ENCODE measurements at regions not wholly inside any gene's neighbourhood (a gene's known extent, or its start where the extent isn't known, plus 50 kb on each side); places are given as distances from the start of the nearest gene placed in this dataset.
"Not testable (repeated sequence)": the region's sequence is repeated elsewhere in the genome, so short reads cannot be mapped to it uniquely, and the experiment has no call there.

GRCh38 chr7:46932676-46933424 lies 649.1 kb downstream of the TNS3 start:
- DNase-seq: no peak

DNA sequence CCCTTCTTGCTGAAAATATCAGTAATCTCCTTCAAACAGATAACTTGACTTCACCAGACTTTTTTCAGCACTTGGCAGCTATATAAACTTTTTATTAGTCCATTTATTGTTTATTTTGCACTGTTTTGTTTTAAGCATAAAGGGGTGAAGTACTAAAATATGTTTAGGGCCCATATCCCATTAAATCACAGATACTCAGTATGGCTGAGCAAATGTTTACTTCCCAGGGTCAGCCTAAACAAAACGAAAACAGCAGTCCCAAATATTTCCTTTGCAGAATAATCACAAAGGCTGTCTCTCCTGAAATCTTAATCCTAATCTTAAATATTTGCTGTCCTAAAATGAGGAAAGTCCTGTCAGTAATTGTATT lies 649.6 kb downstream of the TNS3 start:
- DNase-seq: no peak

- no peak for DNase-seq
Observed at GRCh38 chr7:46930366-46930765, 651.5 kb downstream of the TNS3 start.

DNA sequence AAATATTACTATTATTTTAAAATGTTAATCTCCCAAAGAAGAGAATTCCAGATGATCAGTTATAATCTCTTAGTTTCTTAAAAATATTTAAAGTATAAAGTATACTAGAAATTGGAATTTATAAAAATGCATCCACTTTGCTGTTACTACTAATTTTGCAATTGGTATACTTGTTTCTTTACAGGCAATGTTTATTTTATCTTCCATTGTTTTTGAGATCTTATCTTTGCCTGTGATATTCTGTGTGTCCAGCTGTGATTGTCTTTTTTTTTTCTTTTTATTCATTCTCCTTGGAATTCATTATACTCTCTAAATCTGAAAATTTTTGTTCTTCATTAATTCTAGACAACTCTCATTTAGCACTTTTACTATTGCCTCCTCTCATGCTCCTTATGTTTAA lies 652.6 kb downstream of the TNS3 start:
- no peak for DNase-seq

- no peak for DNase-seq
Observed at GRCh38 chr7:46928719-46929118, 653.2 kb downstream of the TNS3 start.

DNA sequence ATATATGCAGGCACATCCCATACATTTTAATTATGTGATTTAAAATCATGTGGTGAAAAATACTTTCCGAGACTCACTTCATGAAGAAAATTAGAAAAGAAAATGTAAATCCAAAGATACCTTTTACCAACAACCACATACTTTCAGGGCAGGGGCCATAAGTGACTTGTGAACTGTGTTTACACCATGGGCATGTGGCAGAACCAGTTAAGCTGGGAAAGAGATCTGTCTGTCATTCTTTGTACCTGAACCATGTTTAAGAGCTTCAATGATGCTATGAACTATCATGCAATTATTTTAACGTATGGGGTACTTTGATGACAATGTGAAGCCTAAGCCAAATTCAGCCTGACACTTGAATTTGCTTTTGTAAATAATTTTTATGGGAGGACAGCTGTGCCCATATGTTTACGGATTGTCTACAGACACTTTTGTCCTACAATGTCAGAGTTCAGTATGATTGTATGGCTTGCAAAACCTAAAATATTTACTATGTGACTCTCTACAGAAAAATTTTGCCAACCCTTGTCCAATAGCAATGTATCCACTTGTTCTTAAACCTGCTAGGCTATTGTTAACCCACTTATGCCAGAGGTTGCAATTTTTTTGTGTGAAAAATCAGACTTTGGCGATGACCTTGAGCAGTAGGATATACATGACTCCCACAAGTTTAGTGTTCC lies 654.6 kb downstream of the TNS3 start:
- no peak for DNase-seq

- DNase-seq: no peak
Observed at GRCh38 chr7:46916581-46916980, 665.3 kb downstream of the TNS3 start.

DNA sequence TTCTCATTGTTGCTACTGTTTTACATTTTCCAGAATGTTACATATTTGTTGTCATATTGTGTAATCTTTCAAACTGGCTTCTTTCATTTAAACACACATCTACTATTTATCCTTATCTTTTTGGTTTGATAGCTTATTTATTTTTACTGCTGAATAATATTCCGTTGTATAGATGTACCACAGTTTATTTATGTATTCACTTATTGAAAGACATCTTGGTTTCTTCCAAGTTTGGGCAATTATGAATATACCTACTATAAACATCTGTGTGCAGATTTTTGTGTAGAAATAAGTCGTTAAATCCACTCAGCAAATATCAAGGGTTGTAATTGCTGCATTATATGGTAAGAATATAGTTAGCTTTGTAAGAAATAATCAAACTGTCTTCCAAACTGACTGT lies 669.2 kb downstream of the TNS3 start:
- DNase-seq: no peak

DNA sequence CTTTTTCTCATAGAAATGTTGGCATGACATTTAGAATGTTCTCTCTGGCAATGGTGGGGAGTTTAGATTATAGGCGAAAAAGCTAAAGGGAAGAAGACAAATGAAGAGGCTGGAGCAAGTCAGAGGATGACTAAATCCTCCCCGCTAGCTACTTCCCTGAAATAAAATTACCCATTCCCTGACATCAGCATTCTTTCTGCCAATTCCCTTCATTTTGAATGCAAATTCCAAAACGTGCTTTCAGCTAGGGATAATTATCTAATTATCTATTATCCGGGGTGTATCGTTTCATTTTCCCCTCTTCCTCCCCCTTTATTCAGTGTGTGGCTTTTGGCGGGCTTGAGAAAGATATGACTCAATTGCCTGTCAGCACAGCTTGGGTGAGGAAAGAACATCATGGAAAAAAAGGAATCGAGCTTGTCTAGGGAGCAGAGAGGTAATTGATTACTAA lies 672.3 kb downstream of the TNS3 start:
- DNase-seq: no peak

GRCh38 chr7:46908770-46909169 lies 673.1 kb downstream of the TNS3 start:
- DNase-seq: no peak

DNA sequence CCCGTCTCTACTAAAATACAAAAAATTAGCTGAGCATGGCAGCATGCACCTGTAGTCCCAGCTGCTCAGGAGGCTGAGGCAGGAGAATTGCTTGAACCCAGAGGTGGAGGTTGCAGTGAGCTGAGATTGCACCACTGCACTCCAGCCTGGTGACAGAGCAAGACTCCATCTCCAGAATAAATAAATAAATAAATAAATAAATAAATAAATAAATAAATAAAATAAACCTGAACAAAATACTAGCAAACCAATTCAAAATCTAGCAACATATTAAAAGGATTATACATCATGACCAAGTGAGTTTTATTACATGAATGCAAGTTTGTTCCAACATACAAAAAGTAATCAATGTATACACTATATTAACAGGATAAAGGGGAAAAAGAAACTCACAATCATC lies 677.4 kb downstream of the TNS3 start:
- not testable (repeated sequence) for DNase-seq

DNA sequence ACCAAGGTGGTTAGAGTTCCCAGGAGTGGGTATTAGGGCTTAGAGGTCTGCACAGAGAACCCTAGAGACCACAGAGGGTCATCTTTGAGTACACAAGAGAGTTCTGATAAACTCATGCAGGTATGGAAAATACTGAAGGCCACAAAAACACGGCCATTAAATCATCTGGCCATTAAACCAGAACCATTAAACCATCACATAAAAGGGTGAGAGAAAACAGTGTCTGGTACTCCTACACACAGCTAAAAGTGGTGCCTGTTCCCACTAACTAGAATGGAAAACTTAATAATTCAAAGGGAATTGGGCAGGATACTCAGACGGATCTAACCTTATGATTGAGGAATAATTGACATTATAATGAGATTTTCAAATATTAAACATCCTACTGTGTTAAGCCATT lies 679.4 kb downstream of the TNS3 start:
- DNase-seq: no peak

DNA sequence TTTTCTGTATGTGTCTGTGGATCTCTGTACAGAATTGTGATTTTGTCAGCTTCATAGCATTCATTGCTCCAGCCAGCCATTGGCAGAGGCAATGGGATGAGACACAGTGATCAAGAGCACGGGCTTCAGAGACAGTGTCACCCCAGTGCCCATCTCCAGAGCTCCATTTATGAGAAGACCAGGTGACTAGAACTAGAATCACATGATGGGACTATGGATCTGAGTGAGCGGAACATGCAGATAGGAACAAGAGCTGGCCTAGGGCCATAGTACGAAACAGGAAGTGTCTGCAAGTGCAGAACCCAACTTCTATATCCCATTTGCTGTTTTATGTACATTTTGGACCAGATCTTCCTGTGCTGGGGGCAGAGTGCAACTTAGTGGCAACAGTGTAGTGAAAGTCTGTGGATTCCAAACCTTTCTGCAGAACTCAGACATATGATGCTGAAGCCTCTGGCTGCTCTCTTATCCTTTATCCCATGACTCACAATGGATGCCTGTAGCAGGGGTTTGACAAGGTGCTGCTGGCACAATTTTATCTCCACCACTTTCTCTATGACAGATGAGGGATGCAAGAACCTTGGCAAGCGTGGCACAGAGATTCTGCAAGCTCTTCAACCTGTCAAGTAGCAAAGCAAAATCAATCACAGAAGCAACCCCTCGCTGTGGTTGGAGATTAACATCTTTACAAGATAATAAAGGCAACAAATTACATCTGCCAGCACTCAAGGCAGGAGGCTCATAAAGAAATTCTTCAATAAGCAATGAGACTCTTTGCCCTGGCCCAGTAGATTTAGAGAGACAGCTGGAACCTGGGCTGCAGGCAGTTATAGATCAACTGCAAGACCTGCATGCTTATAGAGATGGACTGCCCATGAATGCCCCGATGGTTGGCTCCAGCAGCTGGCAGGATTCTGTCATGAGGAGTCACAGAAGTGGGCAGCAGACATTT lies 681.3 kb downstream of the TNS3 start:
- no peak for DNase-seq

- no peak for DNase-seq
Observed at GRCh38 chr7:46897381-46897780, 684.5 kb downstream of the TNS3 start.

- no peak for DNase-seq
Observed at GRCh38 chr7:46886669-46887374, 695.1 kb downstream of the TNS3 start.

- DNase-seq: no peak
Observed at GRCh38 chr7:46885167-46885566, 696.7 kb downstream of the TNS3 start.

- DNase-seq: no peak
Observed at GRCh38 chr7:46881507-46882127, 700.3 kb downstream of the TNS3 start.

- DNase-seq: no peak
Observed at GRCh38 chr7:46880508-46881196, 701.3 kb downstream of the TNS3 start.

DNA sequence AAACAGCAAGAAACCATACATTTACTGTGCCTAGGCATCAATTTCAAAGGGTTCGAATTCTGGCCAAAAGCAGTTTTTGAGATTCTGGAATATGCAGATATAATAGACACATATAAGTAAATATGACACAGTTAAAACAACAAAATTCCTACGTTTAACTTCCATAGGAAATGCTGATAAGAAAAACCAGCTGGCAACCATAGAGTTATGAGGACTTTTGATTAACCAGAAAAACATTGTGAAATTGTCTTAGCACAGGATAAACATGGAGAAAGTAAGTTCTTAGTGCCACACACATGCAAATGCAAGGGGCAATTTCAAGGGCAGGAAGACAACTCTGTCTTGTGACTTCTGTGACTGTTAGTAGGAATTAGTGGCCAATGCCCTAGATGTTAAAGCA lies 702.1 kb downstream of the TNS3 start:
- no peak for DNase-seq

DNA sequence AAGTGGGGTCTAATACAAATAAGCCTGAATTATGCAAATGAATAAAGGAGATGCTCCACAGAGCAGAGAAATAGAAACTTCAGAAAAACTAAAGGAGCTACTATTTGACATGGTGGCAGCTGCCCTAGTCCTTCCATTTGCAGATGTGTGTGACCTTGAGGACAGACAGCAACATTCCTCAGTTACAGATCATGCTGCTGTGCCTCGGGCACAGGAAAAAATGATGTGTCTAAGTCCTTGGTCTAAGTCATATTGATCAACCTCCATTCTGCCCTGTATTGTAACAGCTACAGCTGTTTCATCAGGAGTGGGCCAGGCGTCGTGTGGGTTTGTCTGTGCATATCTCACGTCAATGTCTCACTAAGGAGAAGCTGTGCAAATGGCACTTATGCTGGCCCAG lies 710.4 kb downstream of the TNS3 start:
- no peak for DNase-seq

DNA sequence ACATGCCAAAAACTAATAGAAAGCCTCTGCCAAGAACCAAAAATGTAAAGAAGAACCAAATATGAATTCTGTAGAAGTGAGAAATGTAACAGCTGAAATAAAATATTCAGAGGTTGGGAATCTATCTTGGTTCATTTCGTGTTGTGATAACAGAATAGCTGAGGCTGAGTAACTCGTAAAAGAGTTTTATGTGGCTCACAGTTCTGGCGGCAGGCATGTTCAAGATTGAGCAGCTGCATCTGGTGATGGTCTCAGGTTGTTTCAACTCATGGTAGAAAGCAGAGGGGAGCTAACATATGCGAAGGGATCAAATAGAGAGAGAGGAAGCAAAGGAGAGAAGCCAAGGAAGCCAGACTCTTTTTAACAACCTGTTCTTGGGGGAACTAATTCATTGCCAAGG lies 717.2 kb downstream of the TNS3 start:
- no peak for DNase-seq

GRCh38 chr7:46859963-46860475 lies 721.9 kb downstream of the TNS3 start:
- DNase-seq: no peak
